Neural cell (in vitro differentiated cells): ENCODE measurements at regions not wholly inside any gene's neighbourhood (a gene's known extent, or its start where the extent isn't known, plus 50 kb on each side); places are given as distances from the start of the nearest gene placed in this dataset.

ENCODE experiments used
- H2AFZ ChIP-seq: fragments of 200-600, 300-800 bp; sonication (generic), shearing (Covaris generic); 2 replicates; pipeline ENCODE4 v1.6.0; 2014; ENCODE audit warnings: low read depth, mild to moderate bottlenecking, antibody characterized with exemption, low read length, moderate library complexity
- H3F3A ChIP-seq: fragments of 200-600 bp; shearing (Covaris generic); 2 replicates; pipeline ENCODE4 v1.6.1; 2016; ENCODE audit warnings: mild to moderate bottlenecking, moderate library complexity, mixed read lengths, antibody characterized with exemption, low read length; ENCODE audit not compliant: insufficient read depth, poor library complexity, severe bottlenecking
- H3K27ac ChIP-seq: fragments of 200-600, 300-800 bp; sonication (generic), shearing (Covaris generic); 2 replicates; pipeline ENCODE4 v1.5.1; 2014; ENCODE audit warnings: mild to moderate bottlenecking, low read length, moderate library complexity
- H3K27me3 ChIP-seq: fragments of 300-800, 200-600 bp; sonication (generic), shearing (Covaris generic); 2 replicates; pipeline ENCODE4 v1.6.0; 2014; ENCODE audit warnings: mild to moderate bottlenecking, low read depth, low read length, moderate library complexity; ENCODE audit not compliant: insufficient read depth
- H3K36me3 ChIP-seq: fragments of 300-800, 200-600 bp; sonication (generic), shearing (Covaris generic); 2 replicates; pipeline ENCODE4 v1.5.1; 2014; ENCODE audit warnings: mild to moderate bottlenecking, antibody characterized with exemption, low read length, moderate library complexity; ENCODE audit not compliant: insufficient read depth
- H3K4me2 ChIP-seq: fragments of 300-800, 200-600 bp; sonication (generic), shearing (Covaris generic); 2 replicates; pipeline ENCODE4 v1.6.0; 2014; ENCODE audit warnings: mild to moderate bottlenecking, low read length
- H3K4me3 ChIP-seq: fragments of 300-800, 200-600 bp; sonication (generic), shearing (Covaris generic); 2 replicates; pipeline ENCODE4 v1.5.1; 2014; ENCODE audit warnings: mild to moderate bottlenecking, low read length, moderate library complexity
- H3K79me2 ChIP-seq: fragments of 200-600 bp; shearing (Covaris generic); replicated peaks from 2 replicates; pipeline ENCODE4 v1.6.0; 2014; ENCODE audit warnings: mild to moderate bottlenecking, low read length, moderate library complexity; ENCODE audit not compliant: insufficient read depth
- H3K9ac ChIP-seq: fragments of 300-800, 200-600 bp; sonication (generic), shearing (Covaris generic); 2 replicates; pipeline ENCODE4 v1.6.1; 2016; ENCODE audit warnings: mild to moderate bottlenecking, low read length, mixed read lengths
- H3K9me2 ChIP-seq: fragments of 200-600 bp; shearing (Covaris generic); 2 replicates; pipeline ENCODE4 v1.6.1; 2016; ENCODE audit warnings: mild to moderate bottlenecking, low read length, mixed read lengths; ENCODE audit not compliant: insufficient read depth
- H3K9me3 ChIP-seq: fragments of 200-600, 300-800 bp; sonication (generic), shearing (Covaris generic); 2 replicates; pipeline ENCODE4 v1.6.1; 2016; ENCODE audit warnings: mild to moderate bottlenecking, mixed run types, low read length, moderate library complexity, mixed read lengths
- H4K20me1 ChIP-seq: fragments of 200-600 bp; shearing (Covaris generic); 2 replicates; pipeline ENCODE4 v1.6.1; 2016; ENCODE audit warnings: mild to moderate bottlenecking, mixed run types; ENCODE audit not compliant: insufficient read depth
- CTCF ChIP-seq: fragments of 450-650 bp; IDR thresholded peaks from 2 replicates; pipeline ENCODE4 v1.5.1; 2014; ENCODE audit warnings: antibody characterized with exemption, mild to moderate bottlenecking, moderate library complexity; ENCODE audit not compliant: poor library complexity, severe bottlenecking
- EP300 ChIP-seq: fragments of 450-650 bp; conservative IDR thresholded peaks from 2 replicates; pipeline ENCODE4 v1.6.1; 2014; ENCODE audit warnings: antibody characterized with exemption, mild to moderate bottlenecking, moderate library complexity; ENCODE audit not compliant: poor library complexity, severe bottlenecking
- EZH2 ChIP-seq: fragments of 200-600, 300-800 bp; shearing (Covaris generic), sonication (generic); IDR thresholded peaks from 2 replicates; pipeline ENCODE4 v1.6.1; 2014; ENCODE audit warnings: antibody characterized with exemption, low read length, borderline replicate concordance, mild to moderate bottlenecking; ENCODE audit not compliant: insufficient read depth, poor library complexity, severe bottlenecking
- MXI1 ChIP-seq: fragments of 450-650 bp; conservative IDR thresholded peaks from 2 replicates; pipeline ENCODE4 v1.6.1; 2014; ENCODE audit warnings: antibody characterized with exemption, mild to moderate bottlenecking; ENCODE audit not compliant: poor library complexity, severe bottlenecking
- POLR2AphosphoS5 ChIP-seq: IDR thresholded peaks from 2 replicates; pipeline ENCODE4 v1.6.1; 2012
- RAD21 ChIP-seq: fragments of 450-650 bp; conservative IDR thresholded peaks from 2 replicates; pipeline ENCODE4 v1.6.1; 2014; ENCODE audit warnings: antibody characterized with exemption, mild to moderate bottlenecking, moderate library complexity
- SMC3 ChIP-seq: fragments of 450-650 bp; conservative IDR thresholded peaks from 2 replicates; pipeline ENCODE4 v1.6.1; 2014; ENCODE audit warnings: antibody characterized with exemption, mild to moderate bottlenecking, moderate library complexity; ENCODE audit not compliant: poor library complexity
- TF ChIP-seq, protein P1 (sequence below): IDR thresholded peaks from 2 replicates; pipeline ENCODE4 v1.6.1; 2012; ENCODE audit warnings: borderline replicate concordance

- Histone ChIP-seq H3K27me3 (no peaks in the 10 kb centered on the region), H3K36me3 (no peaks in the 10 kb centered on the region), H3K27ac (no peak overlapping the region), H3K4me3 (no peak overlapping the region), H3F3A (no peaks in the 10 kb centered on the region), H3K9me2 (no peaks in the 10 kb centered on the region), H3K9me3 (no peaks in the 10 kb centered on the region), H3K9ac (no peak overlapping the region), H4K20me1 (no peaks in the 10 kb centered on the region), H2AFZ (no peak overlapping the region), H3K79me2 (no peaks in the 10 kb centered on the region), H3K4me2 (no peak overlapping the region)
- TF ChIP-seq, protein P1, sequence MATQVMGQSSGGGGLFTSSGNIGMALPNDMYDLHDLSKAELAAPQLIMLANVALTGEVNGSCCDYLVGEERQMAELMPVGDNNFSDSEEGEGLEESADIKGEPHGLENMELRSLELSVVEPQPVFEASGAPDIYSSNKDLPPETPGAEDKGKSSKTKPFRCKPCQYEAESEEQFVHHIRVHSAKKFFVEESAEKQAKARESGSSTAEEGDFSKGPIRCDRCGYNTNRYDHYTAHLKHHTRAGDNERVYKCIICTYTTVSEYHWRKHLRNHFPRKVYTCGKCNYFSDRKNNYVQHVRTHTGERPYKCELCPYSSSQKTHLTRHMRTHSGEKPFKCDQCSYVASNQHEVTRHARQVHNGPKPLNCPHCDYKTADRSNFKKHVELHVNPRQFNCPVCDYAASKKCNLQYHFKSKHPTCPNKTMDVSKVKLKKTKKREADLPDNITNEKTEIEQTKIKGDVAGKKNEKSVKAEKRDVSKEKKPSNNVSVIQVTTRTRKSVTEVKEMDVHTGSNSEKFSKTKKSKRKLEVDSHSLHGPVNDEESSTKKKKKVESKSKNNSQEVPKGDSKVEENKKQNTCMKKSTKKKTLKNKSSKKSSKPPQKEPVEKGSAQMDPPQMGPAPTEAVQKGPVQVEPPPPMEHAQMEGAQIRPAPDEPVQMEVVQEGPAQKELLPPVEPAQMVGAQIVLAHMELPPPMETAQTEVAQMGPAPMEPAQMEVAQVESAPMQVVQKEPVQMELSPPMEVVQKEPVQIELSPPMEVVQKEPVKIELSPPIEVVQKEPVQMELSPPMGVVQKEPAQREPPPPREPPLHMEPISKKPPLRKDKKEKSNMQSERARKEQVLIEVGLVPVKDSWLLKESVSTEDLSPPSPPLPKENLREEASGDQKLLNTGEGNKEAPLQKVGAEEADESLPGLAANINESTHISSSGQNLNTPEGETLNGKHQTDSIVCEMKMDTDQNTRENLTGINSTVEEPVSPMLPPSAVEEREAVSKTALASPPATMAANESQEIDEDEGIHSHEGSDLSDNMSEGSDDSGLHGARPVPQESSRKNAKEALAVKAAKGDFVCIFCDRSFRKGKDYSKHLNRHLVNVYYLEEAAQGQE: no peak
- no peak for TF ChIP-seq SMC3
- no peak for TF ChIP-seq MXI1
- TF ChIP-seq EP300: no peak
- no peak for TF ChIP-seq EZH2
- no peak for TF ChIP-seq RAD21
These were observed 58.7 kb downstream of the RMI2 start for GRCh38 chr16:11403920-11404319.

DNA sequence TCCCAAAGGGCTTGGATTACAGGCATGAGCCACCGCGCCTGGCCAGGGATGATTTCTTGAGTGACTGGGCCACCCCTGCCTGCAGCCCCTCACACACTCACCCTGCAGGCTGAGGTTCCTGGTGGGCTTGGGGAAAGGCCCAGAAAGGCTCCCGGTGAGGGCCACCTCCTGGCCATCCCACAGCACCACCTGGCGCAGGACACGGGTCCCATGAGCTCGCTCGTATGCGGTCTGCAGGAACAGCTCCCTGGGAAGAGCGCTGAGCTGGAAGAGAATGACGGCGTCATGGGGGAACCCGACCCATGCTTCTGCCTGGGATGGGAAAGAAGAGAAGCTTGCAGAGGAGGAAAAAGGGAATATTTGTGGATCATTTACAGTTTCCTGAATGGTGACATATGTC, 59.3 kb downstream of the RMI2 start:
- H3K27ac ChIP-seq: no peak overlapping the region
- H3K4me2 ChIP-seq: no peak overlapping the region
- H3K4me3 ChIP-seq: no peak overlapping the region
- no peaks in the 10 kb centered on the region for H3K9me2 ChIP-seq
- H3K27me3 ChIP-seq: no peaks in the 10 kb centered on the region
- H2AFZ ChIP-seq: no peak overlapping the region
- H3K9me3 ChIP-seq: no peaks in the 10 kb centered on the region
- no peak overlapping the region for H3K9ac ChIP-seq
- no peaks in the 10 kb centered on the region for H3K79me2 ChIP-seq
- H3K36me3 ChIP-seq: no peaks in the 10 kb centered on the region
- H4K20me1 ChIP-seq: no peaks in the 10 kb centered on the region
- no peak for TF ChIP-seq EP300
- no peak for TF ChIP-seq RAD21
- no peak for TF ChIP-seq SMC3
- no peak for TF ChIP-seq CTCF
- TF ChIP-seq POLR2AphosphoS5: no peak
- no peaks in the 10 kb centered on the region for H3F3A ChIP-seq
